A549 (cell line): ENCODE measurements at regions not wholly inside any gene's neighbourhood (a gene's known extent, or its start where the extent isn't known, plus 50 kb on each side); places are given as distances from the start of the nearest gene placed in this dataset.

Experiments used
- ATAC-seq, 2 experiments: fragments of 200-7000 bp in 1 of 2; fragments of >200 bp in 1 of 2; cut with Nextera tagmentation in 1 of 2; cut with Tn5 transposase in 1 of 2; 3 replicates each; pipeline versions ENCODE4 v1.8.0 to v1.9.1; 2018 to 2020; ENCODE audit warnings: mild to moderate bottlenecking in 1 of 2, moderate library complexity in 1 of 2
- CTCF ChIA-PET: fragments of 300-600 bp; sonication (Branson Sonifier 250); formaldehyde crosslinking; extraction: SDS; loops from one replicate; lab custom pipeline; 2021; ENCODE audit warnings: antibody characterized with exemption, inconsistent platforms; lab: Yijun Ruan, JAX
- POLR2A ChIA-PET: fragments of 350-600 bp; formaldehyde crosslinking; extraction: SDS; loops from one replicate; lab custom pipeline; 2021; ENCODE audit warnings: antibody characterized with exemption, inconsistent platforms; lab: Yijun Ruan, JAX
- DNase-seq, 2 experiments: peaks; one replicate each; pipeline versions ENCODE4 v3.0.0 to v3.0.0-alpha.2; 2011 to 2016; ENCODE audit warnings: low read depth in 1 of 2, low spot score in 1 of 2
- FAIRE-seq: peaks from 2 replicates; lab custom pipeline; 2011; peaks lifted over from hg19 to GRCh38; lab: Jason Lieb, UNC
- H3K27ac ChIP-seq, 2 experiments: fragments of >200 bp; sonication (Bioruptor Twin); formaldehyde crosslinking; 3 replicates each; pipeline ENCODE4 v1.5.1; 2016 to 2017
- H3K4me1 ChIP-seq: fragments of >200 bp; sonication (Bioruptor Twin); formaldehyde crosslinking; 3 replicates; pipeline ENCODE4 v1.6.1; 2016
- H3K4me2 ChIP-seq: fragments of >200 bp; sonication (Bioruptor Twin); formaldehyde crosslinking; 3 replicates; pipeline ENCODE4 v1.6.1; 2016
- H3K4me3 ChIP-seq: fragments of >200 bp; sonication (Bioruptor Twin); formaldehyde crosslinking; 3 replicates; pipeline ENCODE4 v1.5.1; 2016
- H3K9me3 ChIP-seq: fragments of >200 bp; sonication (Bioruptor Twin); formaldehyde crosslinking; 3 replicates; pipeline ENCODE4 v1.6.1; 2016
- BHLHE40 ChIP-seq: IDR thresholded peaks from 2 replicates; pipeline ENCODE4 v1.6.1; 2012; ENCODE audit warnings: low read depth, low read length, inconsistent platforms
- CEBPB ChIP-seq, 2 experiments: fragments of >200 bp in 1 of 2; sonication (Bioruptor Twin) in 1 of 2; formaldehyde crosslinking in 1 of 2; IDR thresholded peaks; 2 replicates each; pipeline ENCODE4 v1.6.1; 2012 to 2016
- EHF ChIP-seq: fragments of 250-450 bp; sonication (Bioruptor Pico); IDR thresholded peaks from 2 replicates; pipeline ENCODE4 v1.5.0; 2020; ENCODE audit warnings: mild to moderate bottlenecking
- EHMT2 ChIP-seq: fragments of 200-600 bp; sonication (generic); IDR thresholded peaks from 2 replicates; pipeline ENCODE4 v1.6.1; 2016; ENCODE audit warnings: antibody characterized with exemption, low read depth, mild to moderate bottlenecking, moderate library complexity
- EP300 ChIP-seq, 2 experiments: fragments of >200 bp; sonication (Bioruptor Twin); formaldehyde crosslinking; IDR thresholded peaks; 2 replicates in 1 of 2; 3 replicates in 1 of 2; pipeline ENCODE4 v1.6.1; 2016 to 2017
- ESRRA ChIP-seq: fragments of 150-350 bp; IDR thresholded peaks from 2 replicates; pipeline ENCODE4 v1.6.1; 2014; ENCODE audit warnings: mild to moderate bottlenecking, low read length, borderline replicate concordance
- FOSB ChIP-seq: fragments of 250-450 bp; sonication (Bioruptor Pico); IDR thresholded peaks from 2 replicates; pipeline ENCODE4 v1.5.0; 2020; ENCODE audit warnings: mild to moderate bottlenecking, moderate library complexity
- FOXS1 ChIP-seq: fragments of 250-450 bp; sonication (Bioruptor Pico); IDR thresholded peaks from 2 replicates; pipeline ENCODE4 v1.5.0; 2020; ENCODE audit warnings: mild to moderate bottlenecking, moderate library complexity
- GATA3 ChIP-seq: IDR thresholded peaks from 2 replicates; pipeline ENCODE4 v1.6.1; 2012; ENCODE audit warnings: borderline replicate concordance
- HDAC2 ChIP-seq: fragments of 200-600 bp; sonication (generic); IDR thresholded peaks from 2 replicates; pipeline ENCODE4 v1.6.1; 2016
- HEYL ChIP-seq: fragments of 250-450 bp; sonication (Bioruptor Pico); IDR thresholded peaks from 2 replicates; pipeline ENCODE4 v1.8.0; 2021; ENCODE audit warnings: mild to moderate bottlenecking, moderate library complexity
- HOXB13 ChIP-seq: fragments of 250-450 bp; sonication (Bioruptor Pico); IDR thresholded peaks from 2 replicates; pipeline ENCODE4 v1.5.0; 2020; ENCODE audit warnings: low read depth, mild to moderate bottlenecking, moderate library complexity
- JUNB ChIP-seq: fragments of >200 bp; sonication (Bioruptor Twin); formaldehyde crosslinking; IDR thresholded peaks from 2 replicates; pipeline ENCODE4 v1.6.1; 2016
- MYC ChIP-seq: IDR thresholded peaks from 2 replicates; pipeline ENCODE4 v1.6.1; 2012; ENCODE audit warnings: mild to moderate bottlenecking, inconsistent platforms, low read length, improper control_type of control experiment, borderline replicate concordance
- NFE2L2 ChIP-seq: fragments of 150-350 bp; conservative IDR thresholded peaks from 2 replicates; pipeline ENCODE4 v1.6.1; 2014; ENCODE audit warnings: low read length
- NR3C1 ChIP-seq: fragments of >200 bp; sonication (Bioruptor Twin); formaldehyde crosslinking; IDR thresholded peaks from 3 replicates; pipeline ENCODE4 v1.6.1; 2017
- PHF8 ChIP-seq: fragments of 200-600 bp; sonication (generic); IDR thresholded peaks from 2 replicates; pipeline ENCODE4 v1.6.1; 2016; ENCODE audit warnings: low read depth, mild to moderate bottlenecking, antibody characterized with exemption, moderate library complexity, borderline replicate concordance
- POLR2A ChIP-seq: IDR thresholded peaks from 2 replicates; pipeline ENCODE4 v1.6.1; 2012; ENCODE audit warnings: mild to moderate bottlenecking, low read length
- SMC3 ChIP-seq: fragments of >200 bp; sonication (Bioruptor Twin); formaldehyde crosslinking; IDR thresholded peaks from 3 replicates; pipeline ENCODE4 v1.6.1; 2018; ENCODE audit warnings: inconsistent platforms
- TFCP2L1 ChIP-seq: fragments of 250-450 bp; sonication (Bioruptor Pico); IDR thresholded peaks from 2 replicates; pipeline ENCODE4 v1.5.0; 2021; ENCODE audit warnings: mild to moderate bottlenecking
- TP53 ChIP-seq: fragments of 250-450 bp; sonication (Bioruptor Pico); IDR thresholded peaks from 2 replicates; pipeline ENCODE4 v1.5.0; 2021; ENCODE audit warnings: mild to moderate bottlenecking, moderate library complexity
- ZFP36 ChIP-seq: fragments of 450-650 bp; IDR thresholded peaks from 2 replicates; pipeline ENCODE4 v1.6.1; 2014; ENCODE audit warnings: borderline replicate concordance; ENCODE audit not compliant: partially characterized antibody
- ZSCAN20 ChIP-seq: fragments of 250-450 bp; sonication (Bioruptor Pico); IDR thresholded peaks from 2 replicates; pipeline ENCODE4 v1.8.0; 2022; ENCODE audit warnings: mild to moderate bottlenecking, moderate library complexity
- WGBS: methylation state at CpG from one replicate; pipeline ENCODE4 v1.1.6; 2017; ENCODE audit errors: missing lambda C conversion rate; 5-methylcytosine and 5-hydroxymethylcytosine counted together
- TF ChIP-seq, protein P1 (sequence below): IDR thresholded peaks from 2 replicates; pipeline ENCODE4 v1.6.1; 2012
- TF ChIP-seq, protein P2 (sequence below): fragments of 450-650 bp; IDR thresholded peaks from 2 replicates; pipeline ENCODE4 v1.6.1; 2014; ENCODE audit warnings: antibody characterized with exemption
- TF ChIP-seq, protein P3 (sequence below): fragments of 150-350 bp; IDR thresholded peaks from 2 replicates; pipeline ENCODE4 v1.6.1; 2014; ENCODE audit warnings: low read depth, mild to moderate bottlenecking, low read length
- TF ChIP-seq, protein P4 (sequence below): fragments of 200-600 bp; sonication (generic); IDR thresholded peaks from 2 replicates; pipeline ENCODE4 v1.6.1; 2016; ENCODE audit warnings: antibody characterized with exemption, mild to moderate bottlenecking, moderate library complexity

DNA sequence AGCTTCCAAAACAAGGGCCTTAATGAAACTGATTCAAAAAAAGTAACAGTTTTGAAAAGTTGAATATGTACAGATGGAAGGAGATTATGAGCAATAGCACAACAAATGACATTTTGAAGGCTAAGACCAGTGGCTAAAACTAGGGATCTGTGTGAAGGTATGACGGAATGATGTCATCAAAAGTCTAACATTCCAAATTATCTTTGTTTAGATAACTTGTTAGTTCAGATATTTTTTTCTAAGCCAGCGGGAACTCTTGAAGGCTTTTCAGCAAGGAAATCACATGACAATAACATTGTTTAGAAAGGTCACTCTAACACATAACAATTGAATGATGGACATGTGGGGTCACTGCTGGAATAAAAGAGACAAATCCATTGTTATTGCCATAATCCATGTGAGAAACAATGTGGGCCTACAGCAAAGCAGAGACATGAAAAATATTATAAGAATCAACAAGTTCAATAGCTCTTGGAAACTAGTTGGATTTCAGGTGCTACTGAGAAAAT, 260.5 kb downstream of the CASP12 start:
- no peak for DNase-seq
- no peak overlapping the region for H3K4me2 ChIP-seq
- H3K27ac ChIP-seq, result no peak overlapping the region
- TF ChIP-seq NR3C1 (no peak), HOXB13 (CRISPR knock-in tag) (no peak), EHF (CRISPR knock-in tag) (no peak), JUNB (no peak), POLR2A (no peak), HDAC2 (no peak), TP53 (CRISPR knock-in tag) (no peak), SMC3 (no peak), BHLHE40 (no peak), EHMT2 (no peak), FOXS1 (CRISPR knock-in tag) (no peak), TFCP2L1 (CRISPR knock-in tag) (no peak)
- TF ChIP-seq, protein P1, sequence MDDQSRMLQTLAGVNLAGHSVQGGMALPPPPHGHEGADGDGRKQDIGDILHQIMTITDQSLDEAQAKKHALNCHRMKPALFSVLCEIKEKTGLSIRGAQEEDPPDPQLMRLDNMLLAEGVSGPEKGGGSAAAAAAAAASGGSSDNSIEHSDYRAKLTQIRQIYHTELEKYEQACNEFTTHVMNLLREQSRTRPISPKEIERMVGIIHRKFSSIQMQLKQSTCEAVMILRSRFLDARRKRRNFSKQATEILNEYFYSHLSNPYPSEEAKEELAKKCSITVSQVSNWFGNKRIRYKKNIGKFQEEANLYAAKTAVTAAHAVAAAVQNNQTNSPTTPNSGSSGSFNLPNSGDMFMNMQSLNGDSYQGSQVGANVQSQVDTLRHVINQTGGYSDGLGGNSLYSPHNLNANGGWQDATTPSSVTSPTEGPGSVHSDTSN, result no peak
- no peak for FAIRE-seq
- no peak for ATAC-seq
- CTCF ChIA-PET, result interaction anchor here (1.6 kb wide), 1 partner anchor 17 kb away, joined by 3 read pairs; no protein-coding TSS in a partner anchor
- H3K4me3 ChIP-seq, result no peak overlapping the region
- POLR2A ChIA-PET, result no interaction called here
- H3K4me1 ChIP-seq, result no peaks in the 10 kb centered on the region
- H3K9me3 ChIP-seq, result no peaks in the 10 kb centered on the region
- WGBS, result 62% methylated on average over 2 of the region's 2 CpGs

DNA sequence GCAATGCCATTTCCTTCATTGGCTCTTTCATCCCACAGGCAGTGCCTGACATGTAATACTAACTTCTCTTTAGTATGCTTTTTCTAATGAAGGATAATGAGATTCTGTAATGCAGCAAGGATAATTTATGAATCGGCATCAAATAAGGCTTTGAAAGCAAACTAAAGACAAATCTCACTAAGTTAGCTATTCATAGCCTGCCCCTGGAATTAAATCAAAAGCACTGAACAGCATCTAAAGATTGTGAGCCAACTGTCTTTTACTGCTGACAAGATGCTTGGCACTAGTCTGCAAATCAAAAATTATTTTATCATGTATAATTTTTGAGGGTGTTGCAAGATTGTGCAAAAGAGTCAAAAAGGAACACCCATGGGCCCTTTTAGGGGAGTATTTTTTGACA, 265.0 kb downstream of the CASP12 start:
- POLR2A ChIA-PET, result no interaction called here
- FAIRE-seq (no peak), DNase-seq (no peak), ATAC-seq (no peak)
- no peak overlapping the region for H3K27ac ChIP-seq
- H3K9me3 ChIP-seq, result no peaks in the 10 kb centered on the region
- CTCF ChIA-PET, result no interaction called here
- H3K4me1 ChIP-seq, result no peaks in the 10 kb centered on the region
- no peak for TF ChIP-seq ZSCAN20 (CRISPR knock-in tag)
- no peak for TF ChIP-seq JUNB
- no peak for TF ChIP-seq HDAC2
- TF ChIP-seq FOXS1 (CRISPR knock-in tag), result no peak
- no peak for TF ChIP-seq NFE2L2
- TF ChIP-seq PHF8, result no peak
- TF ChIP-seq CEBPB (IDR thresholded peaks at IDR 0.05), result no peak
- TF ChIP-seq, protein P1, result no peak
- TF ChIP-seq HEYL (CRISPR knock-in tag), result no peak
- TF ChIP-seq, protein P2, sequence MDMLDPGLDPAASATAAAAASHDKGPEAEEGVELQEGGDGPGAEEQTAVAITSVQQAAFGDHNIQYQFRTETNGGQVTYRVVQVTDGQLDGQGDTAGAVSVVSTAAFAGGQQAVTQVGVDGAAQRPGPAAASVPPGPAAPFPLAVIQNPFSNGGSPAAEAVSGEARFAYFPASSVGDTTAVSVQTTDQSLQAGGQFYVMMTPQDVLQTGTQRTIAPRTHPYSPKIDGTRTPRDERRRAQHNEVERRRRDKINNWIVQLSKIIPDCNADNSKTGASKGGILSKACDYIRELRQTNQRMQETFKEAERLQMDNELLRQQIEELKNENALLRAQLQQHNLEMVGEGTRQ, result no peak
- TF ChIP-seq, protein P3, sequence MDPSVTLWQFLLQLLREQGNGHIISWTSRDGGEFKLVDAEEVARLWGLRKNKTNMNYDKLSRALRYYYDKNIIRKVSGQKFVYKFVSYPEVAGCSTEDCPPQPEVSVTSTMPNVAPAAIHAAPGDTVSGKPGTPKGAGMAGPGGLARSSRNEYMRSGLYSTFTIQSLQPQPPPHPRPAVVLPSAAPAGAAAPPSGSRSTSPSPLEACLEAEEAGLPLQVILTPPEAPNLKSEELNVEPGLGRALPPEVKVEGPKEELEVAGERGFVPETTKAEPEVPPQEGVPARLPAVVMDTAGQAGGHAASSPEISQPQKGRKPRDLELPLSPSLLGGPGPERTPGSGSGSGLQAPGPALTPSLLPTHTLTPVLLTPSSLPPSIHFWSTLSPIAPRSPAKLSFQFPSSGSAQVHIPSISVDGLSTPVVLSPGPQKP, result no peak
- TF ChIP-seq EP300 (IDR thresholded peaks at IDR 0.05), result no peak
- TF ChIP-seq TFCP2L1 (CRISPR knock-in tag), result no peak
- TF ChIP-seq MYC, result no peak
- TF ChIP-seq POLR2A, result no peak
- TF ChIP-seq GATA3, result no peak
- TF ChIP-seq, protein P4, sequence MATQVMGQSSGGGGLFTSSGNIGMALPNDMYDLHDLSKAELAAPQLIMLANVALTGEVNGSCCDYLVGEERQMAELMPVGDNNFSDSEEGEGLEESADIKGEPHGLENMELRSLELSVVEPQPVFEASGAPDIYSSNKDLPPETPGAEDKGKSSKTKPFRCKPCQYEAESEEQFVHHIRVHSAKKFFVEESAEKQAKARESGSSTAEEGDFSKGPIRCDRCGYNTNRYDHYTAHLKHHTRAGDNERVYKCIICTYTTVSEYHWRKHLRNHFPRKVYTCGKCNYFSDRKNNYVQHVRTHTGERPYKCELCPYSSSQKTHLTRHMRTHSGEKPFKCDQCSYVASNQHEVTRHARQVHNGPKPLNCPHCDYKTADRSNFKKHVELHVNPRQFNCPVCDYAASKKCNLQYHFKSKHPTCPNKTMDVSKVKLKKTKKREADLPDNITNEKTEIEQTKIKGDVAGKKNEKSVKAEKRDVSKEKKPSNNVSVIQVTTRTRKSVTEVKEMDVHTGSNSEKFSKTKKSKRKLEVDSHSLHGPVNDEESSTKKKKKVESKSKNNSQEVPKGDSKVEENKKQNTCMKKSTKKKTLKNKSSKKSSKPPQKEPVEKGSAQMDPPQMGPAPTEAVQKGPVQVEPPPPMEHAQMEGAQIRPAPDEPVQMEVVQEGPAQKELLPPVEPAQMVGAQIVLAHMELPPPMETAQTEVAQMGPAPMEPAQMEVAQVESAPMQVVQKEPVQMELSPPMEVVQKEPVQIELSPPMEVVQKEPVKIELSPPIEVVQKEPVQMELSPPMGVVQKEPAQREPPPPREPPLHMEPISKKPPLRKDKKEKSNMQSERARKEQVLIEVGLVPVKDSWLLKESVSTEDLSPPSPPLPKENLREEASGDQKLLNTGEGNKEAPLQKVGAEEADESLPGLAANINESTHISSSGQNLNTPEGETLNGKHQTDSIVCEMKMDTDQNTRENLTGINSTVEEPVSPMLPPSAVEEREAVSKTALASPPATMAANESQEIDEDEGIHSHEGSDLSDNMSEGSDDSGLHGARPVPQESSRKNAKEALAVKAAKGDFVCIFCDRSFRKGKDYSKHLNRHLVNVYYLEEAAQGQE, result no peak
- TF ChIP-seq ESRRA, result no peak
- TF ChIP-seq ZFP36, result no peak
- TF ChIP-seq FOSB (CRISPR knock-in tag), result no peak
- 82% methylated on average over 1 of the region's 1 CpG for WGBS
- H3K4me3 ChIP-seq, result no peak overlapping the region
- H3K4me2 ChIP-seq, result no peak overlapping the region
